ENCODE measurements at regions not wholly inside any gene's neighbourhood (a gene's known extent, or its start where the extent isn't known, plus 50 kb on each side); places are given as distances from the start of the nearest gene placed in this dataset.
"Not testable (repeated sequence)": the region's sequence is repeated elsewhere in the genome, so short reads cannot be mapped to it uniquely, and the experiment has no call there.

DNA sequence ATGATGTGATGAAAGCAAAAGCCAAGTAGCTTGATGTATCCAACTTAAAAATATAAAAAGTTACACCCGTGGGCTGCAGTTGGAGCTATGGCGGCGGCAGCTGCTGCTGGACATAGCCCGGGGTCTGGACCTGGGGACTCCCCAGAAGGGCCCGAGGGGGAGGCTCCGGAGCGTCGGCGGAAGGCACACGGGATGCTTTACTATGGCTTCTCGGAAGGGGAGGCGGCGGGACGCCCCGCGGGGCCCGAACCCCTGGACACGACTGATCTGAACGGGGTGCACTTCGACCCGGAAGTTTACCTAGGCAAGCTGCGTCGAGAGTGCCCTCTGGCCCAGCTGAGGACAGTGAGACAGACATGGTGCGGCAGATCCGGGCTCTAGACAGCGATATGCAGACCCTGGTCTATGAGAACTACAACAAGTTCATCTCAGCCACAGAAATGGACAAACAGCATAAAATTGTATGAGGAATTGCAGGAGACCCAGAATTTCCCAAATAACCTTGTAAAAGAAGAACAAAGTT lies 109.5 kb upstream of the EEF2KMT start:
- TF ChIP-seq, protein P1, sequence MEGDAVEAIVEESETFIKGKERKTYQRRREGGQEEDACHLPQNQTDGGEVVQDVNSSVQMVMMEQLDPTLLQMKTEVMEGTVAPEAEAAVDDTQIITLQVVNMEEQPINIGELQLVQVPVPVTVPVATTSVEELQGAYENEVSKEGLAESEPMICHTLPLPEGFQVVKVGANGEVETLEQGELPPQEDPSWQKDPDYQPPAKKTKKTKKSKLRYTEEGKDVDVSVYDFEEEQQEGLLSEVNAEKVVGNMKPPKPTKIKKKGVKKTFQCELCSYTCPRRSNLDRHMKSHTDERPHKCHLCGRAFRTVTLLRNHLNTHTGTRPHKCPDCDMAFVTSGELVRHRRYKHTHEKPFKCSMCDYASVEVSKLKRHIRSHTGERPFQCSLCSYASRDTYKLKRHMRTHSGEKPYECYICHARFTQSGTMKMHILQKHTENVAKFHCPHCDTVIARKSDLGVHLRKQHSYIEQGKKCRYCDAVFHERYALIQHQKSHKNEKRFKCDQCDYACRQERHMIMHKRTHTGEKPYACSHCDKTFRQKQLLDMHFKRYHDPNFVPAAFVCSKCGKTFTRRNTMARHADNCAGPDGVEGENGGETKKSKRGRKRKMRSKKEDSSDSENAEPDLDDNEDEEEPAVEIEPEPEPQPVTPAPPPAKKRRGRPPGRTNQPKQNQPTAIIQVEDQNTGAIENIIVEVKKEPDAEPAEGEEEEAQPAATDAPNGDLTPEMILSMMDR (IDR thresholded peaks at IDR 0.05; ENCODE audit: control extremely low read depth, extremely low read depth, low read depth, missing control alignments), result no peak
- CTCF ChIA-PET, result interaction anchor here (0.6 to 1.5 kb wide), 4 partner anchors 10 to 658 kb away, joined by 3 to 5 read pairs (median 4); no protein-coding TSS in a partner anchor

DNA sequence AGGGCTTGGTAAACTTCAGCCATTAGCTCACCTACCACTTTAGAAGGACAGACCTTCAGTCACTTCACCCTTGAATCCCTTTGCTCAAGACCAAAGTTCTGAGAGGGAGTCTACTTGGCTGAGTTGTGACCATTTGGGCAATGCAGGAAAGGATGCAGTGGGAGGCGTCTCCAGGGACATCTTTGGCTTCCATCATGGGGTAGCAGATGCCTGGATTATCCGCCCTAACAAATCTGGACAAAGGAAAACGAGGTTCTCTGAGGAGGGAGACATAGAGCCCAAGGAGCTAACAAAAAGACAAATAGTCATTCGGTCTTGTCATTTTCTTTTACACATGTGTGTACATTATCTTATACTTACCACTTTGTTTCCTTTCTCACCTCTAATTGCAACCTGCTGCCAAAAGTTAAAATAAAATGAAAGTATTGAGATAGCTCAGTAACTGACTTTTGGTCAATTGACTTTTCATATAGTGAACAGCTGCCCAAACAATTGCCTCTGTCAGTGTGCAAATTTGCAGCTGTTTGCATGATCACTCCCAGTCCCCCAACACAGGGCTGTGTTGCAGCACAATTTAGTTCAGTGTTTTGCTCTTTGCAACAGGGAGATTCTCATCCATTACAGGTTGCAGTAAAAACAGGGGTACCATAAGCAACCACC lies 108.9 kb upstream of the EEF2KMT start:
- ChIA-PET POLR2A (no interaction called here), CTCF (interaction anchor here (0.6 to 1.3 kb wide), 3 partner anchors 11 to 657 kb away, joined by 3 to 5 read pairs (median 3); no protein-coding TSS in a partner anchor)
- TF ChIP-seq, protein P1 (IDR thresholded peaks at IDR 0.05; ENCODE audit: control extremely low read depth, extremely low read depth, low read depth, missing control alignments), result no peak
- DNase-seq (ENCODE audit: extremely low spot score), result no peak

More for the DNA sequence above, 109.5 kb upstream of the EEF2KMT start:
- no peak for DNase-seq (ENCODE audit: extremely low spot score)
- POLR2A ChIA-PET, result no interaction called here

DNA sequence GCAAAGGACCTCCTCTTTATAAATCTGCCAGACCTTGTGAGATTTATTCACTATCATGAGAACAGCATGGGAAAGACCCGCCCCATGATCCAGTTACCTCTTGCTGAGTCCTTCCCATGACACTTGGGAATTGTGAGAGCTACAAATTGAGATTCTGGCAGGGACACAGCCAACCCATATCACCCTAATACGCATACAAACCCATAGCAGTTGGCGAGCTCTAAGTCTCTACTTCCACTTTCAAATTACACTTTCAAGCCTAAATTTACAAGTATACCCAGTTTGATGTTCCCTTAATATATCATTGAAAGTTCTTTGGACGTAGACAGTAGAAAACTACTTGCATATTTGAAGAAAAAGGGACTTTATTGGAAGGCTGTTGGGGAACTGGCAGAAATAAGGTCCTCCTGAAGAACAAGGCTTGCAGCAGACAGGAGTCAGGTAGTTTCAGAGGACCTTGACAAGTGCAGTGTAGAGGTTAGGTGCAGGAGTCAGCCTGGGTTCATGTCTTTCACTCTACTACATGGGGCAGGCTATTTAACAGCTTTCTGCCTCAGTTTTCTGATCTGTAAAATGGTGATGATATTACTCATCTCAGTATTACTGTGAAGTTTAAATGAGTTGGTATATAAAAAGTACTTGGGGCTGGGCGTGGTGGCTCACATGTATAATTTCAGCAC lies 107.9 kb upstream of the EEF2KMT start:
- TF ChIP-seq, protein P1 (IDR thresholded peaks at IDR 0.05; ENCODE audit: control extremely low read depth, extremely low read depth, low read depth, missing control alignments), result no peak
- POLR2A ChIA-PET, result no interaction called here
- CTCF ChIA-PET, result interaction anchor here (1.2 to 1.3 kb wide), 2 partner anchors 16 to 34 kb away, joined by 3 to 5 read pairs; no protein-coding TSS in a partner anchor
- no peak for DNase-seq (ENCODE audit: extremely low spot score)

DNA sequence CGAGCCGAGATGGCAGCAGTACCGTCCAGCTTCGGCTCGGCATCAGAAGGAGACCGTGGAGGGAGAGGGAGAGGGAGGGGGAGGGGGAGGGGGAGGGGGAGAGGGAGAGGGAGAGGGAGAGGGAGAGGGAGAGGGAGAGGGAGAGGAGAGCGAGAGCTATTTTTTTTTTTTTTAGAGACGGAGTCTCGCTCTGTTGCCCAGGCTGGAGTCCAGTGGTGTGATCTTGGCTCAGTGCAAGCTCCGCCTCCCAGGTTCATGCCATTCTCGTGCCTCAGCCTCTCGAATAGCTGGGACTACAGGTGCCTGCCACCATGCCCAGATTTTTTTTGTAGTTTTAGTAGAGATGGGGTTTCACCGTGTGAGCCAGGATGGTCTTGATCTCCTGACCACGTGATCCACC lies 106.1 kb upstream of the EEF2KMT start:
- DNase-seq (ENCODE audit: extremely low spot score); CTCF ChIA-PET; POLR2A ChIA-PET: not testable (repeated sequence)

DNA sequence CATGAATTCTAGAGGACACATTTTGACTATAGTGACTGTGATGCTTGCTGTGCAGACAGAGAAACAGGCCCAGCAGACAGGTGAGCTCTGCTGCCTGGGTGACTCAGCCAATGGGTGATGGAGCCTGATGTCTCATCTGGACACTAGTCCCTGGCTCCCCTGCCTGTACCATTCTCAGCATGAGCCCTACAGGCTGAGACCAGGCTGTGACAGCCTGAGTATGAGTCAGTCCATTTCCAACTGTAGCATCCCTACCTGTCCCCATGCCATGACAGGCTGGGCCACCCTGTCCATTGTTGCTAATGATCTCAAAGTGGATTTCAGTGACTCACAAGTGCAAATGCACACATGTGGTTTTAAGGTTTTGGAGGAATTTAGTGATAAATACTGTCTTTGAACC lies 102.5 kb upstream of the EEF2KMT start:
- POLR2A ChIA-PET, result no interaction called here
- DNase-seq (ENCODE audit: extremely low spot score), result no peak
- TF ChIP-seq, protein P1 (IDR thresholded peaks at IDR 0.05; ENCODE audit: control extremely low read depth, extremely low read depth, low read depth, missing control alignments), result no peak
- CTCF ChIA-PET, result no interaction called here

DNA sequence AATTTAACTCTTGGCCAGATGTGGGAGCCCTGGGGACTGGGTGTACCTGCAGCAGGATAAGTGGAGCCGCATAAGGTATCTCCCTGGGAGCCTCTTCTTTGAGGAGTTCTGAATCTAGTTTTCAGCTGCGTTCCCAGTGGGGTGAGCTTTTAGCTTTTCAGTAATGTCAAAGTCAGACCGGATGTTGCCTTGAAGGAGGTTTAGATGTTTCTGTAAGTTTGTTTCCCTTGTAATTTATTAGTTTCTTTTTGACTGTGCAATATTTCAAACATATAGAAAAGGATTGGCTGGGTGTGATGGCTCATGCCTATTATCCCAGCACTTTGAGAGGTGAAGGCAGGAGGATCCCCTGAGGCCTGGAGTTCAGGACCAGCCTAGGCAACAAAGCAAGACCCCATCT lies 98.6 kb upstream of the EEF2KMT start:
- TF ChIP-seq, protein P1 (IDR thresholded peaks at IDR 0.05; ENCODE audit: control extremely low read depth, extremely low read depth, low read depth, missing control alignments), result no peak
- ChIA-PET CTCF (interaction anchor here (1.6 kb wide), 1 partner anchor 12 kb away, joined by 4 read pairs; no protein-coding TSS in a partner anchor), POLR2A (no interaction called here)
- no peak for DNase-seq (ENCODE audit: extremely low spot score)

DNA sequence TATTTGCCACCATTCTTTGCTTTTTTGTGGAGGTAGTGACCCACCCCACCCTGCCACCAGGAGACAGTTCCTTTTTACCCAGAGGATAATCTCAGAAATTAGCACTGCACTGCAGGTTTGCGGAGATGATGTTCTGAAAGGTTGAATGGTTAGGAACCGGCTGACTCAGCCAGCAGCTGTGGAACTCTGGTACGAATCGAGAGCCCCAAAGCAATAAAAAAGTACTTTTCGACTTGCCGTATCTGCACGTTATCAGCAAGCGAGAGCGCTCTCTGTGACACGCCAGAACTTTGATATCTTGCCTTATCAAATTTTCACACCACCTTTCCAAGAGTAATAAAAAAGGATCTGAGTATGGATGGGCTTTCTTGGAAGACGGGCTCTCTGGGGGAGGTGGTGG lies 96.3 kb upstream of the EEF2KMT start:
- TF ChIP-seq, protein P1 (IDR thresholded peaks at IDR 0.05; ENCODE audit: control extremely low read depth, extremely low read depth, low read depth, missing control alignments), result no peak
- ChIA-PET CTCF (no interaction called here), POLR2A (no interaction called here)
- DNase-seq (ENCODE audit: extremely low spot score), result no peak
